Activated CD8-positive, alpha-beta memory T cell treated with anti-CD3 and anti-CD28 coated beads, Interleukin-2, amount 50 U/mL, for 48 hours (primary cell): ENCODE measurements at regions not wholly inside any gene's neighbourhood (a gene's known extent, or its start where the extent isn't known, plus 50 kb on each side); places are given as distances from the start of the nearest gene placed in this dataset.
"Not testable (repeated sequence)": the region's sequence is repeated elsewhere in the genome, so short reads cannot be mapped to it uniquely, and the experiment has no call there.

ENCODE experiments used
- DNase-seq: peaks from one replicate; pipeline ENCODE4 v3.0.0-alpha.2; 2020

DNA sequence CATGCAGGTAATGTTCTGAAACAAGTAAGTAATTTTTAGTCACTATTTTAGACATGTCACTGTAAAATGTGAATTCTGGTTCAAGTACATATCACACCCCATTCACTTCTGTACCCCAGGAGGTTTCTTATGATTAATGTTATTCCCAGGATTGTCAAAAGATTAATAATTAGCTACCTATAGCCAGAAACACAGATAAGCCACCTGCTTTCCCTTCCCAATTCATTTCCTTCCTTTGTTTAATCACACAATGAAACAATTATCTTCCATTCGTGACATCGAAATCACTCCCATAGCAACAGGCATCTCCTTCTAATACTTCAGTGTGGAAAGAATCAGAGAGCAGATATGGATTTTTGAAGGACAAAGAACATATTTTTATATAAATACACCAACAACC, 1650.3 kb upstream of the CELF4 start:
- DNase-seq = no peak

DNA sequence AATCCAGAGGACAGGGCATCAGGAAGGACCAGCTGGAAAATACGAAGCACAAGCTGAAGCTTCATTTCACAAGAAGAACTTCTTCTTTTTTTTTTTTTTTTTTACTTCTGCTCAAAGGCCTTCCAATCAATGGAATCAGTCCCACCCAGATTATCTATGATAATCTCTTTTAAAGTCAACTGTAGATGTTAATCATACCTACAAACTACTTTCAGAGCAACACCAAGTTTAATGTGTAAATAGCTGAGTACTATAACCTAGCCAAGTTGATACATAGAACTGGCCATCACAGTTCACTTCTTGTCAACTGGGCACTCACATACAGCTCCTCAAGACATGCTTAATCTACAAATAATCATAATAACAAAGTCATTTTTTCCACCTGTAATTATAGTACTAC, 1645.9 kb upstream of the CELF4 start:
- no peak for DNase-seq

DNA sequence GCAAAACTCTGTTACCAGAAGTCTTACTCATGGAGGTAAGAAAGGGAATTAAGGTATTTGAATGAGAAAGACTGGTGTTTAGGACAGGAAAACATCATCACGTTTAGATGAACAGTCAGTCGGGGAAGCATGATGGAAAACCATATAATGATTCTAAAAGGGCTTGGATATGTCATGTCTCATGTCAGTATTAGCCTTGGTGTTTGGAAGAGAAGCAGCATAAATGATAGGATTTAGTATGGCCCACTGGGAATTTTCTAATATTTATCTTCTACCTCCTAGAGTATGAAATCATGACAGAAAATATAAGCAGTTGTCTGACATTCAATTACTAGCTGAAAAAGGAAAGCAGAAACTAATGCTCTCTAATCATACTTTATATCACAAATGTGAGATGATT, 1643.6 kb upstream of the CELF4 start:
- no peak for DNase-seq

DNA sequence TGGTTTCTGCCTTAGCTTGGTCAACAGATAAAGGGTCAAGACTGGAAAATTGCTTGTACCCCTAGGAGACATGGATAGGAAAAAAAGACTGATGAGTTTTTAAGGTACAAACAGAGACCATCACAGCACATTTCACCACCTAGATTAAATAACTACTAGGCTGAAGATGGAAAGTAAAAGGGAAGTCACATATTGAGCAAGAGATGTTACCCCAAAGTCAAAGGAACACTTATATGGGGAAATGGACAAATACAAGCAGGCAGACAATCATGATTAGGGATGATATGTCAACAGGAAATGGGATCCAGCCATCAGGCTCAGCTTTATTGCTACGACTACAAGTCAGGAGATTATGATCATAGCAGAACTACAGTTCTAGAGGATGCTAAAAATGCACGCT, 1643.1 kb upstream of the CELF4 start:
- DNase-seq = no peak

DNA sequence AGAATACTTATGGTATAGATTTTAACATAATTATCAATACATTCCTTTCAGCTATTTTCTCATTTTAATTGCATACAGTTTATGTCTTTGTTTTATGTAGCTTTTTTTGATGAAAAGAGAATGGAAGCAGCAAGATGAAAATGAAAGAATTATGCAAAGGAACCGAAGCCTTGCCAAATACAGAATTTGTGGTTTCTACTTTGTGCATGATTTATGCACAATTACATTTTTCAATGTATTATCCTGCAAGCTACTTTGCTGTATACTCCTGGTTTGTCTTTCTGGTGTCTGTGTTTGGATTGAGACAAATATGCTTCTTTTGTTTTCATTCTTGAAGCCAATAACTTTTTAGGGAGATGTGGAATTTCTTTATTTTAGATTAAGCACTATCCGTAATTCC, 1642.6 kb upstream of the CELF4 start:
- no peak for DNase-seq

DNA sequence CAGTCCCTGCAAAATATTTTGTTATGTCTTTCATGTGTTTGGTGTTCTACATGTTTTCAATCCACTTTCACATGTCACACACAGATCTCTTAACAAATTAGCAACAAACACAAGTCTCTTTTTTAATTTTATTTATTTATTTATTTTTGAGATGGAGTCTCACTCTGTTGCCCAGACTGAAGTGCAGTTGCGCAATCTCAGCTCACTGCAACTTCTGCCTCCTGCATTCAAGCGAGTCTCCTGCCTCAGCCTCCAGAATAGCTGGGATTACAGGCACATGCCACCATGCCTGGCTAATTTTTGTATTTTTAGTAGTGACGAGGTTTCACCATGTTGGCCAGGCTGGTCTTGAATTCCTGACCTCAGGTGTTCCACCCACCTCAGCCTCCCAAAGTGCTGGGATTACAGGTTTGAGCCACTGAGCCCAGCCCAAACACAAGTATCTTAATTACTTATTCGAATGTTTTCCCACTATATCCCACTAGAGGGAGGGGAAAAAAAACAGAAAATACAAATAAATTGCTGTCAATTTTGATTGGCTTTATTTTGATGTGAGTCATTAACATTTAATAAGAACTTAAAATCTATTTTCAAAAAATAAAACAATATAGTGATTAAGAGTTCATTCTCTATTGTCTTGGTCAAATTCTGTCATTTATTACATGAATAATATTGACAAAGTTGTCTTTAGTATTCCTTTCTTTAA, 1641.0 kb upstream of the CELF4 start:
- not testable (repeated sequence) for DNase-seq

DNA sequence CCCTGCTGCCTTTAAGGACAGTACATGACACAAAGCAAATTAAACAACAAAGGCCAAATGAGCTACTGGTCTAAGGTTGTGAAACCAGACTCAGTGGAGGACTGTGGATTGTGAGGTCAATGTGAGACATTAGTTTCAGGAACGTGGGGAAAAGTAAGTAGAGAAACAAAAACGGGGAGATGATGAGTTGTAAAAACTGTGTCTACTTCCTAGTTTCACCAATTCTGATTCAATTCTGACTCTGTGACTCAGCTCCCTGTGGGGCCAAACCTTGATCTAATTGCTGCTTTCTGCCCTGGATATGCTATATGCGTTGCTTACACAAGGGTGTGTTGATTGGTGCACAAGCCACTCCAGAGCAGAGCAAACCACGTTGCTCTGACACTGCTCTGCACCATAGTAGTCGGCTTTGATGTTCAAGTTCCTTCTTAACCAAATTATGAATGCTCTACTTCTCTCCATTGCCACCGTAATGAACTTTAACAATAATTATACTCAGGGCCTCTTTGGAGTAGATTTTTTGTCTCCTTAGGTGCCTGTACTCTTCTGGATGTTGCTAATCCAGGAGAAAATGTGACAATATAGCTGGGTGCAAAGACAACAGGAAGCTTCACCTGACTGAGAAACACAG, 1640.1 kb upstream of the CELF4 start:
- no peak for DNase-seq

DNA sequence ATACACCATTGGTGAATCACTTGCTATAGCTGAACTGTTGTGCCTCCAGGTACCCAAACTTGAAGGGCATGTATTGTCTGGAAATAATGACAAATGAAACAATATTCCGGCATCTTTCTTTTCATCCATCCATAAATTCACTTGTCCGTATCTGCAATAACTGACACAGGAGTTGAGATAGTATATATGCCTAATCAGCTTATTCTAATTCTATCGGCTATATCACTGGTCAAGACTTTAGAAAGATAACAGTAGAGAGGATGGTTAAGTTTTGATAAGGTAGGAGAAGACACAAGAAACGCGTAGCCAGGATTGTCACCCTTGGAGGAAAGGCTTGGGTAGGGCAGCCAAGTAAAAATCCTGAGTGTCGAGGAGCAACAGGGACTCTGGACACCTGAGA, 1634.6 kb upstream of the CELF4 start:
- DNase-seq = no peak

DNA sequence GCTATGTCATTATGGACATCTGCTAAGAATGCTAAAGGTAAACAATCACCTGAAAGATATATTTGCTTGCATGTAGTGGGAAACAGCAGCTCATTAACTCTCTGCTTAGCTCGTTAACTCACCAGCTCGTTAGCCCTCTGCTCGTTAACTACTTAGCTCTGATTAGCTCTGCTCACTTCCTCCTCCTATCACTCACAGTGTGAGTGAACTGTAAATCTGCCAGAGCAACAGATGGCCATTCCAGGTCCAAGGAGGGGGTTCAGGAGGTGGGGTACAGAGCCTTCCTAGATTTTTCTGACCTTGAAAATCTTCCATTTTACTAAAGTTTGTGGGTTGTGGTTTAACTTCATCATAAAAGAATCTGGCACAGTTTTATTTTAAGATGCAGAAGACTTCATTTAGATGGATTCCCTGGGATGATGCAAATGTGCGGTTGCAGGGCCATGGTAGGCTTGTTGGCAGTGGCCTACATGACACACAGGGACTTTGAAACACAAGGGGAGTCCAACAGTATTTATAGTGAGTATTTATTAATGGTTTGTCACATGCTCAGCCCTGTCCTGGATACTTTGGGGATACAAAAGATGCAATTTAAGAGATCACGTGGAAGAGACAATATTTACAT, 1633.7 kb upstream of the CELF4 start:
- no peak for DNase-seq

DNA sequence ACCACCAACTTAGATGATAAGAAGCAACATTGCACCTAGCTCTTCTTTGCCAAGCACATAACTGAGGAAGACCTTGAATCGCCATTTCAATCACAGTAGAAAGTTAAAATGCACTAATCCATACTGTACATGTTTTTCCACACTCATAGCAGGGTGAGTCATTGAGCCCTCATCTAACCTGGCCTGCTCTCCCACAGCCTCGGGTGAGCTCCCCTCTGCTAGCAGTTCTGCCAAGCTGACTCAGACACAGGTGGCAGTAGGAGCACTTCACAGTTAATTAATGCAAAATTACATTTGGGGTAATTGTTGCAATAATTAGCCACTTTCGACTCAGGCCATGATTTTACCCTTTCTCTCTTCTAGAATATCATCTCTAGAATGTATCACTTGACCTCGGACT, 1632.8 kb upstream of the CELF4 start:
- DNase-seq = no peak

DNA sequence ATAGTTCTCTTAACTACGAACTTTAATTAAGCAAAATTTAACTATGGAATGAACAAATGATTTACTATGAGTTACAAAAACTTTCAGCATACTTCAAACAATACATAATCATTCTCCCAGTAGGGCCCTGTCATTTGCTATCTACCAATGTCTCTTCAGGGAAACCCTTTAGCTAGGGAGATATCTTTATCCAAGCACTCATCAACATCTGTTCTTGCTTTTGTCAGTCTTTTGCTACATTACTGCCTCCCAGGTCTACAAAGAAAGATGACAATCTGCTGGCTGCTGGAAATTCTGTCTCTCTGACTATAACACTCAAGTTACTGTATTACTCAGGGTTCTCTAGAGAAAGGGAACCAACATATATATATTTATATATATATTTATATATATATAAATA, 1626.3 kb upstream of the CELF4 start:
- DNase-seq = no peak

DNA sequence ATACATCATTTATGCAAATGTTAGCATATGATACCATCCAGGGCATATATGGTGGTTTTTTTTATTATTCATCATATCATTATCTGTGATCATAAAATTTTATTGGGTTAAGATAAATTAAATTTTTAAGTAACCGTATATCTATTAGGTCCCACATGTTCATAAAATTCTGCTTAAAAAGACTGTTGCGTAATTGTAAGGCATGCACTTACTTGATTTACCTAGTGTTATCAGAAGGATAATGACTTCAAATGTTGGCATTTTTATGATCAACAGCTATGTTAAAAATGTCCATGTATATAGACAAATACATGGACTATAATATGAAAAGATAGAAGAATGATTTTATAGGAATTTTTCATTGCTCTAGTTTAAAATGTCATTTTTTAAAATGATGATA, 1625.5 kb upstream of the CELF4 start:
- DNase-seq = no peak

DNA sequence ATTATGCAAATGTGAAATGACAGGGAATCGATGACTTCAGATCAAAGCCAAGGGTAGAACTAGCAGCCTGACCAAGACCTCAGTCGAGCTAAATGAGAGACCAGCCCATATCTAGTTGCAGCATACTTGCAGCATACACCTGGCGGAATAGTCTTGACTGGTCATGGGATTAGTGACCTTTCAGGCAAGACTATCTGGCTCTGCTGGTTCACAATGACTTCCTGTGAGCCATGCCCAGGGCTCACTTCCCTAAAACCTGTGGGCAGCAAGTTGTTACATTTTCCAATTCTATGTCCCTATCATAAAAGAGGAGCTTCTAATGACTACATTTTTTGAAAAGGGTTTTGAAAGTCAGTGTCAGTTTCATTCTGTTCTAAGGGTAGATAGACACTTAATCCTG, 1624.9 kb upstream of the CELF4 start:
- no peak for DNase-seq

DNA sequence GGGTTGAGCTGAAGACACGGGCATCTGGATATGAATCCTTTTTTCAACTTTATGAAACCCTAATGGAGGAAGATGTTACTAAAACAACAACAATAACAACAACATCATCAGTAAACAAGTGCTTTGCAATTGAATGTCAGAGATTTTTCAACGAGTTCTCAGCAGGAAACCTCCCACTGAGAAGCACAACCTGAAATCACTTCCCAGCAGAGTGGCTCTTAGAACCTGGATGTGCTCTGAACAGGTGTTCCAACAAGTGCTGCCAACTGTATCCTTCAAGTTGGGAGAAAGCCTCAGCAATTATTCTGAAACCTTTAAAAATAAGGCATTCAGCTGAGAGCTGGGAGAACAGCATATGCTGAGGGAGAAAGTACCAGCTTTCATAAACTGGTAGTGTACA, 1622.7 kb upstream of the CELF4 start:
- no peak for DNase-seq

DNA sequence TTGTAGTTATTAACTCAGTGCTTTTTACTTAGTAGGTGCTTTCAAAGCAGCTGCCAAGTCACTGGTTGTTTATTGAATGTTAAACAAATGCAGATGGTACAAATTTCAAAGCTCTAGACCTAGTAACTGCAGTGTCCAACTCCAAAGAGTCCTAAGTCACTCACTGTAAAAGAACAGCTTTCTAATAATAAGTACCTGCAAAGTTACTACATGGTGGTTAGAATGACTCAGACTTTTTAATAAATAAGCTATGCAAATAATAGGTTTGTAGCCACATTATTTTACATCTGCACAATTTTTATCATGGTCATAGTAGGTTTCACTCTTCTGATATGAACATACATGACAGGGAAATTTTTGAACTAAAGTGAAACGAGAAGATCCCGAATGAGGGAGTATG, 1620.4 kb upstream of the CELF4 start:
- DNase-seq = no peak

DNA sequence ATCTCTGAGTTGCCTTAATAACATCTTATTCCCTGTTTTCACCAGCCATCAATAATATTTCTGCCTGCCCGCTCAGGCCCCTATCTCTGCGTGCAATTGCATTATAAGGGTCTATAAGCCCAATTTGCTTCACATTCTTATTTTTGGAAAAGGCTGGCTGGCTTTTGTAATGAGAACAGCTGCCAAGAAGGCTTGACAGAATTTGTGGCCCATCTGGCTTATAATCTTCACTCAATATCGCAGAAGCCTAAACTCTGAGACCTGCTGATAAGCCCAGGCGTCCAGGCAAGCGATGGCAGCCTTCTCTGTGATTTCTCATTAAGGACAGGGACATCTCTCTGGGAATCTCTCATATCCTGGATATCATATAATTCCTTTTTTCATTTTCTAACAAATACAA, 1618.6 kb upstream of the CELF4 start:
- DNase-seq = no peak

DNA sequence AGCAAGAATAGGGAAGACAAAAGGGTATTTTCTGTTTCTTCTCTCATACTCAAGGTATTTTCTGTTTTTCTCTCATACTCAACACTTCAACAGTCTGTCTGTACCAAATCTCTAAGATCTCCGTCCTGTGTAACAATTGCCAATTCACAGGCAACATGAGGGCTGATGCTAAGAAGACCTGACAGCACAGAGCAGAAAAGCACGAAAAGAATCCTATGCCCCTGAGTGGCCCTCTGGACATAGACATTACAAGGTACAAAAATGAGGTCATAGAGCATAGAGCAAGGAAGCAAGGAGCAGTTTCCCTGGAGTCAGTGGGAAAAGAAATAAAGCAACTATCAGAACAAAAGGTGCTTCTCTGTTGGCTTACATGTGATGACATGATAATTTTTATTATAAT, 1612.6 kb upstream of the CELF4 start:
- DNase-seq = no peak

DNA sequence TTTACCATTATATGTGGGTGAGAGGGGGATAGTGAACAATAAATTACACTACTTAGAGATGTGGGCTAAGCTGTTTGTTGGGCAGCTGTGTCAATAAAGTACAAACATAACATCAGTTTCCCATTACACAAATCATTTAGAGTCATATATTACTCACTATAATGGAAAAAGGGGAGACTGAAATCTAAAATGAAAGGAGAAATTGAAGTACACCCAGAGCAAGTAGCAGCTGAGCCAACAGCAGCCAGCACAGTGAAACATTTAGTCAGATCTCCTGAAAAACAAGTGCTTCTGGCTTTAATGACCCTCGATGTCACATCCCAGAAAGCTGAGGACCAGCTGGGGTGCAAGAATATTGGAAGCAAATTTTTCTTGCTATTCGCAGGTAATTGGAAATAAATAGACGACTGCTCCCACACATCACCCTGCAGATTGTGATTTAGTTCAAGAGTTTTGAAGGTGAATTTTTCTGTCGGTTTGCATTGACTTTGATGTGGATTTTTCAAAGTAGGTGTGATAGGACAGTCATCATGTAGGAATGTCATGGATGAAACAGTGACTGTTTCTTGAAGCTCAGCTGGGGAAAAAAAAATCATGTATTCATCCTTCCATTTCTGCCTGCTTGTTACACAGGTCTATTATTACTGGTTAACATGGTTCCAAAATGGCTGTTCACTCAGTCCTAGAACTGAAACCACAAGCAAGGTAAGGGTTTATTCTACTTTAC, 1607.3 kb upstream of the CELF4 start:
- DNase-seq = no peak

DNA sequence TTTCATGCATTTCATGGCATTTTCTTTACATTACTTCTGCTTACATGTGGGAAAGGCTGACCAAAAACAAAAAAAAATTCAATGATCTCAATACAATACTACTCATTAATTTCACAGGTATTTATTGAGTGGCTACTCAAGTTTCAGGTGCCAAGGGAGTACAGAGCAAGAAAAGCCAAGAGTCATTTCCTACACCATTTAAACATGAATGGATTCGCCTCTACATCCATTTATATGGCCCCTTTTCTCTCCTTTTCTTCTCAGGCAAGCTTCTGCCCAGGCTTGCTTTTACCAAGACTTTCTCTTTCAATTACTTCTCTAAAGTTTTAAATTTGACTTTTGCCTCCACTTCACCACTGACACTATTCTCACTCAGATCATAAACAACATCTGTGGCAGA, 1603.1 kb upstream of the CELF4 start:
- no peak for DNase-seq

DNA sequence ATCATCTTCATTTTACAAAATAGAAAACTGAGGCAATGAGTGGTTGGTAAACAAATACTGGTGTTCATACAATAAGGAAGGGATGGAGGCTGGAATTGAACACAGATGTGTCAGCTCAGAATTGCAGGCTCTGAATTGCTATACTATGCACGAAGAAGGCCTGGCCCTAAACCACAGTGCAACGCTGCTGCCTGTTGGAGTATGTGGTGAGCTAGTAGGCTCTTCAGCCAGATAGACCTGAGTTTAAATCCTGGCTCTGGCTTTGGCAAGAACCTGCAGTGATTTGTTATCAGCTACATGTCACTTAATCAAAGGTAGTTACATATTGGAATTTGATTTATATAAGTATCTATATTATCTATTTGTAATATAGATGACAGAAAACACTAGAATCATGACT, 1602.4 kb upstream of the CELF4 start:
- DNase-seq = no peak

DNA sequence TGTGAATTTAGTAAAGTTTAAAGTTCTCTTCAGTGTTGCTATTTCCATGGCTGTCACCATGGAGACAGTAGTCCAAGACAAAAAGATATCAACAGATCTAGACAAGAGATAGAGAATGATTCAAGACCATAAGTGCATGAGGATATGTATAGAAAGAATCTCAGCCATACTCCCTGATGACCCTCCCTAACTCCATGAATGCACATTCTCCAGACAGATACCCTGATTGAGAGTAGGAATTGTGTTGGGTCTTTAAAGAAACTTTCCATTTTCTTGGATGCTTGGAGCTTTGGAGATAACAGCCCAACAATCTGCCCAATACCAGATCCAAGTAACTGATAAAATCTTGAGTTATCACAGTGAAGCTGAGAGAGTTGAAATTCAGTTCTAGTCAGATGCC, 1601.2 kb upstream of the CELF4 start:
- DNase-seq = no peak

DNA sequence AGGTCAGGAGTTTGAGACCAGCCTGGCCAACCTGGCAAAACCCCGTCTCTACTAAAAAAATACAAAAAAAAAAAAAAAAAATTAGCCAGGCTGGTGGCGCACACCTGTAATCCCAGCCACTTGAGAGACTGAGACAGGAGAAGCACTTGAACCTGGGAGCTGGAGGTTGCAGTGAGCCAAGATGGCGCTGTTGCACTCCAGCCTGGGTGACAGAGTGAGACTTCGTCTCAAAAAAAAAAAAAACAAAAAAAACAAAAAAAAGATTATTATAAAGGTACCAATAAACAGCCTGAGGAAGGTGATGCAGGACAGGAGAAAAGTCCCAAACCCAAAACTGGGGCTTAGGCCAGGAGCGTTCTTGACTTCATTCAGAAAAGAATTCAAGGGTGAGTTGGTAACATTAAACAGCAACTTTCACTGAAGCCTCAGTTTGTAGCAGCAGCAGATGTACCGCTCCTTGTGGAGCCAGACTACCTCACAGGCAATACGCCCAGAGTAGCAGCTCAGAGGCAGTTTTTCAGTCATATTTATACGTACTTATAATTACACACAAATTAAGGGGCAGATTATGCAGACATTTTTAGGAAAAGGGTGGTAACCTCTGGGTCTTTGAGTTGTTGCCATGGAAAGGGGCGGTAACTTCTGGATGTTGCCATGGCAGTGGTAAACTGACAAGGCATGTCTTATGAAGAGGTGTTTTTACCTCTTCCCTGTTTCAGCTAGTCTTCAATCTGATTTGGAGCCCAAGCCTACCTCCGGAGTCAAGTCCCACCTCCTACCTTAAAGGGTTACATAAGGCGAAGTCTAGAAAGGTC, 1596.6 kb upstream of the CELF4 start:
- no peak for DNase-seq

DNA sequence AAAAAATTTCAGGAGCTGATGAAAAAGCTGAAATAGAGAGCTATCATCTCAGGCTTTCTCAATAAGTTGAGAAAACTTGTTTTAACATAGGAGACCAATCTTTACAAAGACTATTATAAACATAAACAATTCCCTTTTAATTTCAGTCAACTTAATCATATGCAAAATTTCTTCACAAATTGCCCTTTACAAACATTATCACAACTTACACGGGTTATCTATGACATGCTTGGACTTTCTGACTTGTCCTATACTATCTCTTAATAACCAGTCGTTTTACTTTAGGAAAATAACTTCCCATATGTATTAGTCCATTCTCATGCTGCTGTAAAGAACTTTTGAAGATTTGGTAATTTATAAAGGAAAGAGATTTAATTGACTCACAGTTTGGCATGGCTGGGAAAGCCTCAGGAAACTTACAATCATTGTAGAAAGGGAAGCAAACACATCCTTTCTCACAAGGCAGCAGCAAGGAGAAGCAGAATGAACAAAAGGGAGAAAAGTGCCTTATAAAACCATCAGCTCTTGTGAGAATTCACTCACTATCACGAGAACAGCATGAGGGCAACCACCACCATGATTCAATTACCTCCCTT, 1583.7 kb upstream of the CELF4 start:
- no peak for DNase-seq
